GM18873 (cell line): ENCODE measurements at regions not wholly inside any gene's neighbourhood (a gene's known extent, or its start where the extent isn't known, plus 50 kb on each side); places are given as distances from the start of the nearest gene placed in this dataset.

ENCODE experiments used
- ATAC-seq: cut with Tn5 transposase; IDR thresholded peaks from one replicate; pipeline ENCODE4 v1.9.1; 2021; ENCODE audit warnings: mild to moderate bottlenecking, moderate library complexity, moderate number of reproducible peaks; ENCODE audit not compliant: unreplicated experiment, low FRiP score

DNA sequence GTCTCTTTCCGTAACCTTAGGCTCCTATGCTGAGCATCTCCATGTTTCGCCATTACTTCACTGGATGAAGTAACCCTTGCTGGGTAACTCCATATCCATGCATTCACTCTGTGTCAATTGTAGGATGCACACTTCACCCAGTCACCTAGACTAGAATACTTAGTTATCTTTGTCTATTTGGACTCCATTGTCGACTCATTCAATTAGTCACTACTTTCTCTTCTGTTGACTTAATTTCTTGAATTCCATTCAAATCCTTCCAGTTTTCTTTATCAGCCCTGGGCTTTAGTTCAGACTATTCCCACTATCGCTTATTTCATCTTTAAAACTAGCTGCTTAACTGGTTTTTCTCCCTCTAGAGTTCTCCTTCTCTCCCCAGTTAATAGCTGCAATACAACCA, 111.3 kb upstream of the TNS3 start:
- ATAC-seq: no peak

DNA sequence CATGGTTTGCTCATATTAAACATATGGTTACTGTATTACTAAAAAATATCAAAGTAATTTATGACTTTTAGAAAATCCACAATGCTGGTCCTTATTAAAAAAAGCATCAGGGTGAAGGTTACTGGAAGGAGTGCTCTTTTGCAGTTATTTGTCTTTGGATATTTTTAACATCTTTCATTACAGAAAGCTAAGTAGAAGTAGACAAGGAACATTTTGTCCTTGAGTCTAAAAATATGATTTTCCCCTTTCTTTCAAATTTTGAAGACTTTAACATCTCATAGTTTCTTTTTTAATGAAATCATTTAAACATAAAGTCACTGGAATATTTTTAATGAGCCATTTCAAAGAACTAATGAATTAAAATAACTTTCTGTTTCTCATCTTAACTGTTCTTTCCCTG, 110.1 kb upstream of the TNS3 start:
- ATAC-seq: no peak

GRCh38 chr7:47690902-47691558, 109.1 kb upstream of the TNS3 start:
- ATAC-seq: no peak

DNA sequence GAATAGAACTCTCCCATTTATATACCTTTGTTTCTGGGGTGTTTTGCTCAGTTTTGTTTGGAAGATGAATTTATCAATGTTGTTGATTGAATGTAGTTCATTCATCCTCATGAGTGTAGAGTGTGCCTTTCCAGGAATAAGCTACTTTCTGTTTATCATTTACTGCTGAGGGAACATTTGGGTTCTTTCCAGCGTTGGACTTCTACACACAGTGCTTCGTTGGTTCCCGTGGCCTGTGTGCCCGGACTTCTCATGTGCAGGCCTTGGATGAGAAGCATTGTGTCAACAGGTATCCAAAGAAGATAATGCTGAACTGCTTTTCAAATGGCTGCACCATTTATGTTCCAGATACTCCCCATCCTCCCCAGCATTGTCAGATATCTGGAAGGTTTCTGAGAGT, 107.6 kb upstream of the TNS3 start:
- no peak for ATAC-seq

- no peak for ATAC-seq
Observed at GRCh38 chr7:47688311-47689100, 106.6 kb upstream of the TNS3 start.

DNA sequence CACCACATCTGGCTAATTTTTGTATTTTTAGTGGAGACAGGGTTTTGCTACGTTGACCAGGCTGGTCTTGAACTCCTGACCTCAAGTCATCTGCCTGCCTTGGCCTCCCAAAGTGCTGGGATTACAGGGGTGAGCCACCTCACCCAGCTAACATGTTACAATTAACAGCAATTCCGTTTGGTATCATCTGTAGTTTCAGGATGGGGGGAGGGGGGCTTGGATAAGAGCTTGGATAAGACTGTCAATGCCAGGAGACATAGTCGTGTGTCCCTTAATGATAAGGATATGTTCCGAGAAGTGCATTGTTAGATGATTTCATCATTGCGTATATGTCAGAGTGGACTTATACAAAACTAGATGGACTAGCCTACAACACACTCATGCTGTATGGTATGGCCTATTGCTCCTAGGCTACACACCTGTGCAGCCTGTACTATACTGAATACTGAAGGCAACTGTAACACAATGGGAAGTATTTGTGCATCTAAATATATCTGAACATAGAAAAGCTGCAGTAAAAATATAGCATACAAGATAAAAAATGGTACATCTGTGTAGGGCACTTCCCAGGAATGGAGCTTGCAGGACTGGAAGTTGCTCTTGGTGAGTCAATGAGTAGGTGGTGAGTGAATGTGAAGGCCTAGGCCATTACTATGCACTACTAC, 103.9 kb upstream of the TNS3 start:
- ATAC-seq: no peak

- ATAC-seq: no peak
Observed at GRCh38 chr7:47685151-47685550, 103.2 kb upstream of the TNS3 start.

GRCh38 chr7:47684728-47685127, 102.8 kb upstream of the TNS3 start:
- no peak for ATAC-seq

DNA sequence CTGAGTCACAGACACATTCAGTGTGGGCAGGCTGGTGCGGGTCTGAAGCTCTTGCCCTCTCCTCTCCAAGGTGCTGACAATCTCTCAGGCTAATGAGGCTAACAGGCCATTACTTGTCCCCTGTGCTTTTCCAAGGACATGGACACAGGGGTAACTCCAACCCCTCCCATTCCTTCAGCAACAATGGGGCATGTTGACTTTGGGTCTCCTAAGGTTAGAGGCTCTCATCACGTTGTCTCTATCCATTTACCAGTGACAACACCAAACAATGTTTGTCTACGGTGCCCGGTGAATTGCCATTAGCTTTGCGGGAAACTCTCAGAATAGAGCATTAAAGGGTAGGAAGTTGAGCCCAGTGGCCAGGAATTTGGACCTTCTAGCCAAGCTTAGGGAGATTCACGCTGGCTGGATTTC, 101.6 kb upstream of the TNS3 start:
- no peak for ATAC-seq

GRCh38 chr7:47682874-47683273, 101.0 kb upstream of the TNS3 start:
- ATAC-seq: no peak

DNA sequence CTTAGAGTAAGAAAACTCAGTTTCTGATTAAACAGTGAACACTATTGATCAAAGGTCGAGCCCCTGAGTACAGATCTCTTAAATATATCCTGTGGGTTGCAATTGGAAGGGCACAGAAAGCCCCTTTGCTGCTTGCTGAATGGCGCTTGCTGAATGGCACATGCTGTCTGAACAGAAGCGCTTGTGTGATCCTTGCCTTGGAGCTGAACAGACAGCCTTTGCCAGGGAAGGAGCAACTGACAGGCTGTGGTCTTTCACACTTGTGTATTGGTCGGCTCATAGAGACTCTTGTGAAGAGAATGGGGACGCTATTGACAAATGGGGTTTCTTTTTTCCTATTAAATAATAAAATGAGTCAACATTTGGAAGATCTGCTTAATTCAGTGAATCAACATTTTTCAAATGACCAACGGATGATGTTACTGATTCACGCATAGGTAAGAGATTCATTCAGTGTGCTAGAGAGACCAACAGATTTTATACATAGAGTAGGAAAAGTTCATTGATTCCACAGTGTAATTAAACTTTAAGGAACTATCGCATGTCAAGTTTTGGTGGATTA, 99.4 kb upstream of the TNS3 start:
- ATAC-seq: no peak

GRCh38 chr7:47678641-47679380, 96.9 kb upstream of the TNS3 start:
- ATAC-seq: no peak

DNA sequence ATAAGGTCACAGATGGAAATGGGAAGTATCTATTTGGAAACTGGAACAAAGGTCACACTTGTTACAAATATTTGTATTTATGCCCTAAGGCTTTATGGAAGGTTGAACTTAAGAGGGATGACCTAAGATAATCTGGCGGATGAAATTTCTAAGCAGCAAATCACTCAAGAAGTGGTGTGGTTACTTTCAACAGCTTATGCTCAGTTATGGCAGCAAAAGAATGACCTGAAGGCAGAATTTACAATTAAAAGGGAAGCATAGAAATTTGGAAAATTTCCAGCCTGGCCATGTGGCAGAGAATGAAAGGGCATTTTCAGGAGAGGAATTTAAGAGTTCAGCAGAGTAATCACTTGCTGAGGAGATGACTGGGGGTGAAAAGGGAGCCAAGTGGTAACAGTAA, 95.8 kb upstream of the TNS3 start:
- ATAC-seq: no peak

DNA sequence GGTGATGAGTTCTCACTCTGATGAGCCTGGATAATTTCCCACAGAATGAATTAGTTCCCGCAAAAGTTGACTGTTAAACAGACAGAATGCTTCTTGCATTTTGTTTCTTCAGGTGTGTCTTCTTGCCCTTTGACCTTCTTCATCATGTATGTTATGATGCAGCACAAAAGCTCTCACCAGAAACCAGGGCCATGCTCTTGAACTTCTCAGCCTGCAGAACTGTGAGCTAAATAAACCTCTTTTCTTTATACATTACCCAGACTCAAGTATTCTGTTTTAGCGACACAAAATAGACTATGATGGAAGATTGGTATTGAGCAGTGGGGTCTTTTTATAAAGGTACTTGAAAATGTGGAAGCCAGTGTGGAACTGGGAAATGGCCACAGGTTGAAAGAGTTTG, 95.2 kb upstream of the TNS3 start:
- no peak for ATAC-seq

DNA sequence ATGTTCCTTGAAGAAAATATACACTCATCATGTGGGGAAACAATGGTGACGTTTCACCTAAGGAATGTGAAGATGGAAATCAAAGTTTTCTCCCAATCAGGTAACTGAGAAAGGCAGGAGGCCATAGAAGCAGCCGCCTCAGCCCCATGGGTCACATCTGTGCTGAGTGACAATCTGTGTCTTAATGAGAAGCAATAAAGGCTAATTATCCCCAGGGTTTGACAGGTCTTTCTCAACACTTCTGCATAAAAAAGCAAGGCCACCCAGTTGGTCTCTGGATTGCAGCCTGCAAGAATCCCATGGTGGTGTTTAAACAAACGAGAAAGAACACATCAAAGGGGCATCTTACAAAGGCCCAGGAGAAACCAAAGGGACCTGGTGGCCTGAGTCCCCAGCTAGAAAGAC, 91.1 kb upstream of the TNS3 start:
- no peak for ATAC-seq

GRCh38 chr7:47672271-47672791, 90.4 kb upstream of the TNS3 start:
- ATAC-seq: no peak

- ATAC-seq: no peak
Observed at GRCh38 chr7:47671358-47671757, 89.4 kb upstream of the TNS3 start.

DNA sequence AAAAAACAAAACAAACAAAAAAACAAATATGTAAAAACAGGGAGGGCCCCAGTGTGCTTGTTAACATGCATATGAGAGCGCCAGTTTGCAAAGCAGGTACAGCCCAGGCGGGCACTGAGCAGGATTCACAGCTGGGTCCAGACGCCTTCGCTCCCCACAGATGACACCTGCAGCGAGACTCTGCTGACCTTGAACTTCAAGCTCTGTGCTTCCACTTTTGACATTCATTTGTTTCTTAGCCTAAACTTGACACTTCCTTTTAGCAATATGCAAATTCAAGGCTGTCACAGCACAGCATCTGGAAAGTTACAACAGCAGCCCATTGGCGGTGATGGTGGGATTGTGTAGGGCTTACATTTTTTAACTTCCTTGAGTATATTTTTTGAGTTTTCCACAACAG, 88.8 kb upstream of the TNS3 start:
- ATAC-seq: peak; percentile 93

GRCh38 chr7:47669901-47670384, 88.0 kb upstream of the TNS3 start:
- ATAC-seq: no peak

GRCh38 chr7:47669178-47669891, 87.4 kb upstream of the TNS3 start:
- peak; percentile 48 for ATAC-seq
